HFF-Myc (cell line): ENCODE measurements at regions not wholly inside any gene's neighbourhood (a gene's known extent, or its start where the extent isn't known, plus 50 kb on each side); places are given as distances from the start of the nearest gene placed in this dataset.

Experiments
- DNase-seq: peaks from one replicate; pipeline ENCODE4 v3.0.0-alpha.2; 2011; ENCODE audit warnings: low read depth; ENCODE audit errors: extremely low read depth
- H3K4me3 ChIP-seq: replicated peaks from 2 replicates; pipeline ENCODE4 v1.5.1; 2011; ENCODE audit warnings: low read depth, mild to moderate bottlenecking, control low read depth, low read length
- TF ChIP-seq, protein P1 (sequence below): IDR thresholded peaks from 2 replicates; pipeline ENCODE4 v1.5.1; 2012; ENCODE audit warnings: mild to moderate bottlenecking, low read depth, low read length, control low read depth; ENCODE audit errors: missing control alignments

DNA sequence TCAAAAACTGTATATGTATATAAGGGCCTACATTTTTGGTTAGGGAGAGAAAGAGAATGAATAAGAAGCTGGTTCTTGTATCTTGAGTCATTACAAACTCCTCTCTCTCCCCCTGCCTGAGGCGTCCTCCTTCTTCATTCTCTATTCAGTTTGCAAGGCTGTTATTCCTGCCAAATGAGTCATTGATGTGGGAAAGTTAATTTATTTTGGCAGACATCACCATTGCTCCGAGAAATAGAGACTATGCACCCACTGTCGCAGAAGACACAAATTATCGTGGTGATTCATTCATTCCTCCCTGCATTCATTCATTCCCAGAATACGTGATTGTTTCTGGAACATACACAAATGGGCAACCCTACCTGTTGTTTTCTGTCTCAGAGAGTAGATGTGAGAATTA is 112.5 kb upstream of the MED13L start:
- TF ChIP-seq, protein P1, sequence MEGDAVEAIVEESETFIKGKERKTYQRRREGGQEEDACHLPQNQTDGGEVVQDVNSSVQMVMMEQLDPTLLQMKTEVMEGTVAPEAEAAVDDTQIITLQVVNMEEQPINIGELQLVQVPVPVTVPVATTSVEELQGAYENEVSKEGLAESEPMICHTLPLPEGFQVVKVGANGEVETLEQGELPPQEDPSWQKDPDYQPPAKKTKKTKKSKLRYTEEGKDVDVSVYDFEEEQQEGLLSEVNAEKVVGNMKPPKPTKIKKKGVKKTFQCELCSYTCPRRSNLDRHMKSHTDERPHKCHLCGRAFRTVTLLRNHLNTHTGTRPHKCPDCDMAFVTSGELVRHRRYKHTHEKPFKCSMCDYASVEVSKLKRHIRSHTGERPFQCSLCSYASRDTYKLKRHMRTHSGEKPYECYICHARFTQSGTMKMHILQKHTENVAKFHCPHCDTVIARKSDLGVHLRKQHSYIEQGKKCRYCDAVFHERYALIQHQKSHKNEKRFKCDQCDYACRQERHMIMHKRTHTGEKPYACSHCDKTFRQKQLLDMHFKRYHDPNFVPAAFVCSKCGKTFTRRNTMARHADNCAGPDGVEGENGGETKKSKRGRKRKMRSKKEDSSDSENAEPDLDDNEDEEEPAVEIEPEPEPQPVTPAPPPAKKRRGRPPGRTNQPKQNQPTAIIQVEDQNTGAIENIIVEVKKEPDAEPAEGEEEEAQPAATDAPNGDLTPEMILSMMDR = no peak
- no peak for DNase-seq
- no peak overlapping the region for H3K4me3 ChIP-seq

DNA sequence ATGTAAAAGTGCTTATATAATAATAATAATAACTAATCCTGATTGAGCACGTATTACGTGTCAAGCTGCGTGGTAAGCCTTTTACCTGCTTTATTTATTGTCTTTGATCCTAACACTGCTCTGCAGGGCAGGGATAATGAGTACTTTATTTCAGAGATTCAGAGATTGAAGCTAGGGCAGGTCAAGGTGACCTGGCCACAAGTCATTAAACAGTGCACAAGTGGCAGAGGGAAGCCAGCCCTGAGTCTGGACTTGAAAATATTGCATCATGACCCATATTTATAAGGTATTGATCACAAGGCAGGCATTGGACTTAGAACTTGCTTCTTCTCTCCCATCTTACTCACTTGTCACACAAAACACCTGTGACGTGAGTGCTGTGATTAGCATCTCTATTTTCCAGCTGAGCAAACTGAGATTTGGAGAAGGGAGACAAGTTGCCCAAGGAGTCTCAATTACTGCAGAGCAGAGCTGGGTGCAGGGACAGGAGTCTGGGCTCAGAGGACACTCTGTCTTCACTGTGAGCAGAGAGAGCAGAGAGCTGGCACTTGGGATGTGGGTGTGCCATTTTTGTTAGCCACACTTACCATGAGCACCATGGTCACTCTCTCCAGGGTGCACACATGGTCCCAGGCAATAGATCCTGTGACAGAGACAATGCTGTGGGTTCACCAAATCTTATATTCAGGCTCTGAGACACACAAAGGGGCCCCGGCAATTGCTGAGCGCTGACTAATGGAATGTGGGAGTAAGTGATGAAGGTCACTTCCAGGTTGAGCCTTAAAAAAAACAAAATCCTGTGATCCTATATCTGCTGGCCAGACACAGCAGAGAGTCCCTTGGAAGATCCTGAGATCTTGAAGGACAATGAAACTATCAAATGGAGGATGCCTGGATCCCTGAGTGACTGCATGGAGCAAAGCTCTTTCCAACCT is 113.2 kb upstream of the MED13L start:
- TF ChIP-seq, protein P1 = no peak
- no peak overlapping the region for H3K4me3 ChIP-seq
- no peak for DNase-seq

DNA sequence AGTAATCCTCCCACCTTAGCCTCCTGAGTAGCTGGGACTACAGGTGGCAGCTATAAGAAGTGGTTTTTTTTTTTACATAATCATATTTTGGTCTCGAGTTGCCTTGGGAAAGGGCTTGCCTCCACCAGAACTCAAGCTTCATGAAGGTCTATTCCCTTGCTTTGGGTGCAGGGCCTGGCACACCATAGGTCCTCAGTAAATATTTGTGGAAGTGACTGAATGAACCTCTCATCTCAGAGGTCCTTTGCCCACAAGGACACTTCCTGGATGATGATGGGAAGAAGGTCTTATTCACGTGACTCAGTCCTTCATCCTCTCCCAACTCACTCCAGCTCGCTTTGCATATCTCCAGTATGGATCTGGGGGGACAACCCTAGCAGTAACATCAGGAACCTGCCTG is 114.0 kb upstream of the MED13L start:
- no peak for DNase-seq
- H3K4me3 ChIP-seq = no peak overlapping the region
- TF ChIP-seq, protein P1 = no peak

DNA sequence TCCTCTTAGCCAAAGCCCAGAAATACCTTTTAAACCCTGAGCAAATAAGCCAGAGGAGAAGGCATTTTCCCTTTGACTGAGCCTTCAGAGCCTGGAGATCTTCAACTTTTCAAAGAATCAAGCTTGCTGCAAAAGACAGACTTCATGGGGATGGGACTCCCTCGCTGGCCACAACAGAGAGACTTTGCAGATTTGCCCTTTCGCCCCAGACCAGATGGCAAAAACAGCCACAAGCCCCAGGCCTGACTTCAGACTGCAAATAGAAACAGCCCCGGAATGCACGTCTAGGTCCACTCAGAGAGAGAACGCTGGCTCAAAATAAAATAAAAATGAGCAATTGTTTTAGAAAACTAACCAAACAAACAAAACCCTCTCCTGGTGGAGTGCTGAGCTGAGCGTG is 114.6 kb upstream of the MED13L start:
- TF ChIP-seq, protein P1 = no peak
- H3K4me3 ChIP-seq = no peak overlapping the region

DNA sequence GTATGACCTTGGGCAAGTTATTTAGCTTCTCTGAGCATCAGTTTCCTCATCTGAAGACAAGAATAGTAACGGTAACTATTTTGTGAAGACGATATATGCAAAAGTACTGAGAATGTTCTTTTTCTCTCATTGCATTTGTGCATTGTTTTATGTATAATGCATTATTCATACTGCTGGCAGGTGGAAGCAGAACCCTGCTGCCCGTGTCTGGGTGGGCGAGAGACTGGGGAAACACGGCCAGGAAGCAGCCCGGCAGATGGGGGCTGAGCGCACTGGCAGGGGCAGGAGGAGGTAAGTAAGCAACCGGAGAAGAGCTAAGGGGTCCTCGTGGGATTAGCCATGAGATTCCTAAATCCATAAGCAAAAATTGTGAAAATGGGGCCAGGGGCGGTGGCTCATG is 115.8 kb upstream of the MED13L start:
- TF ChIP-seq, protein P1 = no peak
- H3K4me3 ChIP-seq = no peak overlapping the region
- no peak for DNase-seq

More for the DNA sequence above, 114.6 kb upstream of the MED13L start:
- no peak for DNase-seq

DNA sequence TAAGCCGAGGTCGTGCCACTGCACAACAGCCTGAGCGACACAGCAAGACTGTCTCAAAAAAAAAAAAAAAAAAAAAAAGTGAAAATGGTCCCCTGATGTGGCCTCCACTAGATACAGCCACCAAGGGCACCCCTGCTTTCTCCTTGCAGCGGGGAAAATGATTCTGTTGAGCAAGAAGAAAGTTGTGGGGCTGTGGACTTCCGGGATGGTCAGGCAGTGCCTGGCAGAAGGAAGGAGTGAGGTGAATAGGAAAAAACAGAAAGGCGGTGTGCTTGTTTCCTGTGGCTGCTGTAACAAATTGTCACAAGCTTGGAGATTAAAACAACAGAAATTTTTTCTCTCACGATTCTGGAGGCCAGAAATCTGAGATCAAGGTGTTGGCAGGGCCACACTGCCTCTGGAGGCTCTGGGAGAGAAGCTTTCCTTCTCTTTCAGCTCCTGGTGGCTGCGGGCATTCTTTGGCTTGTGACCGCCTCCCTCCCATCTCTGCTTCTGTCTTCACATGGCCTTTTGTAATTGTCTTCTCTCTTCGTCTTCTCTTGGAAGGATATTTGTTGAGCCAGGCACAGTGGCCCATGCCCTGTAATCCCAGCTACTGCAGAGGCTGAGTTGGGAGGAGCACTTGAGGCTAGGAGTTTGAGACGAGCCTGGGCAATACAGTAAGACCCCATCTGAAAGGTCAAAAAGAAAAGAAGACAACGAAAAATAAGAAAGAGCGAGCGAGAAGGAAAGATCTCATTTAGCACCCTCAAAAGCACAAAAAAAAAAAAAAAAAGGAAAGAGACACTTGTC is 116.6 kb upstream of the MED13L start:
- no peak overlapping the region for H3K4me3 ChIP-seq
- TF ChIP-seq, protein P1 = no peak
- no peak for DNase-seq
